NCI-H1092 treated with DMSO at 0.1 percent for 48 hours (cell line): ENCODE measurements at regions not wholly inside any gene's neighbourhood (a gene's known extent, or its start where the extent isn't known, plus 50 kb on each side); places are given as distances from the start of the nearest gene placed in this dataset.
A peak's percentile ranks its signal among the peaks of the same experiment; 100 is the strongest.

ENCODE experiments used
- DNase-seq: peaks from one replicate; lab custom pipeline; 2025; lab: John Stamatoyannopoulos, UW

- DNase-seq: no peak
Observed at GRCh38 chr16:52052818-52053217, 494.1 kb downstream of the TOX3 start.

GRCh38 chr16:52051414-52052172, 495.4 kb downstream of the TOX3 start:
- DNase-seq: no peak

- no peak for DNase-seq
Observed at GRCh38 chr16:52050418-52050817, 496.5 kb downstream of the TOX3 start.

- no peak for DNase-seq
Observed at GRCh38 chr16:52035436-52035835, 511.5 kb downstream of the TOX3 start.

- no peak for DNase-seq
Observed at GRCh38 chr16:52034830-52035229, 512.1 kb downstream of the TOX3 start.

- DNase-seq: no peak
Observed at GRCh38 chr16:52033992-52034391, 513.0 kb downstream of the TOX3 start.

- DNase-seq: no peak
Observed at GRCh38 chr16:52022980-52023379, 524.0 kb downstream of the TOX3 start.

GRCh38 chr16:52022177-52022576, 524.8 kb downstream of the TOX3 start:
- no peak for DNase-seq

- no peak for DNase-seq
Observed at GRCh38 chr16:52016387-52016786, 530.6 kb downstream of the TOX3 start.

GRCh38 chr16:52005551-52005950, 541.4 kb downstream of the TOX3 start:
- no peak for DNase-seq

GRCh38 chr16:52004343-52004742, 542.6 kb downstream of the TOX3 start:
- no peak for DNase-seq

GRCh38 chr16:52002026-52002425, 544.9 kb downstream of the TOX3 start:
- no peak for DNase-seq

GRCh38 chr16:51996516-51996915, 550.4 kb downstream of the TOX3 start:
- peak; percentile 12 for DNase-seq

GRCh38 chr16:51994597-51994996, 552.3 kb downstream of the TOX3 start:
- peak; percentile 82 for DNase-seq

GRCh38 chr16:51989637-51990230, 557.2 kb downstream of the TOX3 start:
- no peak for DNase-seq

GRCh38 chr16:51988977-51989376, 558.0 kb downstream of the TOX3 start:
- no peak for DNase-seq

- DNase-seq: no peak
Observed at GRCh38 chr16:51987519-51987918, 559.4 kb downstream of the TOX3 start.

GRCh38 chr16:51986717-51987116, 560.2 kb downstream of the TOX3 start:
- DNase-seq: no peak

GRCh38 chr16:51986301-51986700, 560.6 kb downstream of the TOX3 start:
- DNase-seq: no peak

GRCh38 chr16:51985126-51985525, 561.8 kb downstream of the TOX3 start:
- no peak for DNase-seq

- no peak for DNase-seq
Observed at GRCh38 chr16:51984395-51984794, 562.5 kb downstream of the TOX3 start.

GRCh38 chr16:51982715-51983680, 563.9 kb downstream of the TOX3 start:
- peak; percentile 83 for DNase-seq

GRCh38 chr16:51981725-51982124, 565.2 kb downstream of the TOX3 start:
- DNase-seq: no peak
